C4-2B (cell line): ENCODE measurements at regions not wholly inside any gene's neighbourhood (a gene's known extent, or its start where the extent isn't known, plus 50 kb on each side); places are given as distances from the start of the nearest gene placed in this dataset.

ENCODE experiments used
- ZFX ChIP-seq: fragments of 450-650 bp; IDR thresholded peaks from 2 replicates; pipeline ENCODE4 v1.6.1; 2017
- TF ChIP-seq, protein P1 (sequence below): fragments of 450-650 bp; conservative IDR thresholded peaks from 2 replicates; pipeline ENCODE4 v1.5.1; 2017; ENCODE audit warnings: mild to moderate bottlenecking

DNA sequence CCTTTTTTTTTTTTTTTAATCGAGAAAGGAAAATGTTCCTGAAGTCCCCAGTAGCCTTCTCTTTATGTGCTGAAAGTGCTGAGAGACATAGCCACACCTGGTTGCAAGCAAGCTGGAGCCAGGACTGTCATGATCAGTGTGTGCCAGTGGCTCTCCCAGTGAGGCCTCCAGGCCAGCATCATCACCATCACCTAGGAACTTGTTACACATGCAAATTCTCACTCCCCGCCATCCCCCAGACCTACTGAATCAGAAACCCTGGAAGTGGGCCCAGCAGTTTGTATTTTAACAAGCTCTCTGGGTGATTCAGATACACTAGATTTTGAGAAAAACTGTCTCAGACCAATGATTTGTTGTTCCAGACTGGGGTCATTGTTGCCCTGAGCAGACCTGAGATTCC, 181.9 kb upstream of the GLRA1 start:
- TF ChIP-seq, protein P1, sequence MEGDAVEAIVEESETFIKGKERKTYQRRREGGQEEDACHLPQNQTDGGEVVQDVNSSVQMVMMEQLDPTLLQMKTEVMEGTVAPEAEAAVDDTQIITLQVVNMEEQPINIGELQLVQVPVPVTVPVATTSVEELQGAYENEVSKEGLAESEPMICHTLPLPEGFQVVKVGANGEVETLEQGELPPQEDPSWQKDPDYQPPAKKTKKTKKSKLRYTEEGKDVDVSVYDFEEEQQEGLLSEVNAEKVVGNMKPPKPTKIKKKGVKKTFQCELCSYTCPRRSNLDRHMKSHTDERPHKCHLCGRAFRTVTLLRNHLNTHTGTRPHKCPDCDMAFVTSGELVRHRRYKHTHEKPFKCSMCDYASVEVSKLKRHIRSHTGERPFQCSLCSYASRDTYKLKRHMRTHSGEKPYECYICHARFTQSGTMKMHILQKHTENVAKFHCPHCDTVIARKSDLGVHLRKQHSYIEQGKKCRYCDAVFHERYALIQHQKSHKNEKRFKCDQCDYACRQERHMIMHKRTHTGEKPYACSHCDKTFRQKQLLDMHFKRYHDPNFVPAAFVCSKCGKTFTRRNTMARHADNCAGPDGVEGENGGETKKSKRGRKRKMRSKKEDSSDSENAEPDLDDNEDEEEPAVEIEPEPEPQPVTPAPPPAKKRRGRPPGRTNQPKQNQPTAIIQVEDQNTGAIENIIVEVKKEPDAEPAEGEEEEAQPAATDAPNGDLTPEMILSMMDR, result no peak
- TF ChIP-seq ZFX, result no peak
